ENCODE measurements at regions not wholly inside any gene's neighbourhood (a gene's known extent, or its start where the extent isn't known, plus 50 kb on each side); places are given as distances from the start of the nearest gene placed in this dataset.
"Not testable (repeated sequence)": the region's sequence is repeated elsewhere in the genome, so short reads cannot be mapped to it uniquely, and the experiment has no call there.

- no peak overlapping the region for H3K4me3 Mint-ChIP-seq
- H3K4me1 Mint-ChIP-seq (ENCODE audit: low read depth): no peaks in the 10 kb centered on the region
- no peak overlapping the region for H3K27ac Mint-ChIP-seq
- H3K27me3 Mint-ChIP-seq (ENCODE audit: low read depth): no peaks in the 10 kb centered on the region
- DNase-seq (no peak), ATAC-seq (no peak)
- POLR2A ChIA-PET: no interaction called here
- CTCF ChIA-PET: no interaction called here
- no peaks in the 10 kb centered on the region for H3K36me3 Mint-ChIP-seq (ENCODE audit: low read depth)
- H3K9me3 Mint-ChIP-seq (ENCODE audit: insufficient read depth): peaks cover 4% of the 10 kb centered on the region
These were observed 1120.1 kb upstream of the FAM98A start for GRCh38 chr2:34719206-34719605.

- peaks cover 14% of the 10 kb centered on the region for H3K9me3 Mint-ChIP-seq (ENCODE audit: insufficient read depth)
- no peak overlapping the region for H3K27ac Mint-ChIP-seq
- no peak overlapping the region for H3K4me3 Mint-ChIP-seq
- ChIA-PET POLR2A (no interaction called here), CTCF (no interaction called here)
- no peaks in the 10 kb centered on the region for H3K36me3 Mint-ChIP-seq (ENCODE audit: low read depth)
- ATAC-seq: no peak
- no peaks in the 10 kb centered on the region for H3K27me3 Mint-ChIP-seq (ENCODE audit: low read depth)
- H3K4me1 Mint-ChIP-seq (ENCODE audit: low read depth): no peaks in the 10 kb centered on the region
- no peak for DNase-seq
These were observed 1106.6 kb upstream of the FAM98A start for GRCh38 chr2:34705551-34706247.

- no peak overlapping the region for H3K27ac Mint-ChIP-seq
- ChIA-PET CTCF (no interaction called here), POLR2A (no interaction called here)
- H3K9me3 Mint-ChIP-seq (ENCODE audit: insufficient read depth): peaks cover 9% of the 10 kb centered on the region
- H3K36me3 Mint-ChIP-seq (ENCODE audit: low read depth): no peaks in the 10 kb centered on the region
- no peaks in the 10 kb centered on the region for H3K4me1 Mint-ChIP-seq (ENCODE audit: low read depth)
- no peaks in the 10 kb centered on the region for H3K27me3 Mint-ChIP-seq (ENCODE audit: low read depth)
- H3K4me3 Mint-ChIP-seq: no peak overlapping the region
- ATAC-seq: no peak
- DNase-seq: no peak
These were observed 1104.2 kb upstream of the FAM98A start for GRCh38 chr2:34703292-34703691.

GRCh38 chr2:34702391-34702790 lies 1103.3 kb upstream of the FAM98A start:
- POLR2A ChIA-PET; H3K27me3 Mint-ChIP-seq (ENCODE audit: low read depth); H3K4me3 Mint-ChIP-seq; DNase-seq; ATAC-seq; H3K36me3 Mint-ChIP-seq (ENCODE audit: low read depth); H3K27ac Mint-ChIP-seq; H3K4me1 Mint-ChIP-seq (ENCODE audit: low read depth); CTCF ChIA-PET; H3K9me3 Mint-ChIP-seq (ENCODE audit: insufficient read depth): not testable (repeated sequence)

GRCh38 chr2:34677591-34677990 lies 1078.5 kb upstream of the FAM98A start:
- H3K27ac Mint-ChIP-seq; H3K9me3 Mint-ChIP-seq (ENCODE audit: insufficient read depth); ATAC-seq; H3K36me3 Mint-ChIP-seq (ENCODE audit: low read depth); DNase-seq; H3K4me3 Mint-ChIP-seq; H3K27me3 Mint-ChIP-seq (ENCODE audit: low read depth); CTCF ChIA-PET; POLR2A ChIA-PET; H3K4me1 Mint-ChIP-seq (ENCODE audit: low read depth): not testable (repeated sequence)

GRCh38 chr2:34677119-34677531 lies 1078.0 kb upstream of the FAM98A start:
- DNase-seq; H3K27me3 Mint-ChIP-seq (ENCODE audit: low read depth); H3K4me3 Mint-ChIP-seq; H3K36me3 Mint-ChIP-seq (ENCODE audit: low read depth); POLR2A ChIA-PET; H3K4me1 Mint-ChIP-seq (ENCODE audit: low read depth); CTCF ChIA-PET; H3K9me3 Mint-ChIP-seq (ENCODE audit: insufficient read depth); H3K27ac Mint-ChIP-seq; ATAC-seq: not testable (repeated sequence)

GRCh38 chr2:34670482-34670881 lies 1071.4 kb upstream of the FAM98A start:
- H3K4me1 Mint-ChIP-seq (ENCODE audit: low read depth): no peaks in the 10 kb centered on the region

GRCh38 chr2:34666821-34667220 lies 1067.7 kb upstream of the FAM98A start:
- ChIA-PET CTCF (no interaction called here), POLR2A (no interaction called here)
- DNase-seq (no peak), ATAC-seq (no peak)
- H3K27ac Mint-ChIP-seq: no peak overlapping the region
- no peaks in the 10 kb centered on the region for H3K27me3 Mint-ChIP-seq (ENCODE audit: low read depth)
- no peaks in the 10 kb centered on the region for H3K4me1 Mint-ChIP-seq (ENCODE audit: low read depth)
- no peak overlapping the region for H3K4me3 Mint-ChIP-seq
- H3K36me3 Mint-ChIP-seq (ENCODE audit: low read depth): no peaks in the 10 kb centered on the region
- peaks cover 3% of the 10 kb centered on the region for H3K9me3 Mint-ChIP-seq (ENCODE audit: insufficient read depth)

More at GRCh38 chr2:34670482-34670881, 1071.4 kb upstream of the FAM98A start:
- H3K4me3 Mint-ChIP-seq: no peak overlapping the region
- DNase-seq: no peak
- CTCF ChIA-PET: no interaction called here
- H3K27me3 Mint-ChIP-seq (ENCODE audit: low read depth): no peaks in the 10 kb centered on the region
- no peaks in the 10 kb centered on the region for H3K9me3 Mint-ChIP-seq (ENCODE audit: insufficient read depth)
- H3K36me3 Mint-ChIP-seq (ENCODE audit: low read depth): no peaks in the 10 kb centered on the region
- POLR2A ChIA-PET: no interaction called here
- ATAC-seq: no peak
- no peak overlapping the region for H3K27ac Mint-ChIP-seq

- ChIA-PET CTCF (no interaction called here), POLR2A (no interaction called here)
- no peaks in the 10 kb centered on the region for H3K4me1 Mint-ChIP-seq (ENCODE audit: low read depth)
- DNase-seq (no peak), ATAC-seq (no peak)
- no peak overlapping the region for H3K27ac Mint-ChIP-seq
- no peaks in the 10 kb centered on the region for H3K36me3 Mint-ChIP-seq (ENCODE audit: low read depth)
- H3K4me3 Mint-ChIP-seq: no peak overlapping the region
- H3K27me3 Mint-ChIP-seq (ENCODE audit: low read depth): no peaks in the 10 kb centered on the region
- H3K9me3 Mint-ChIP-seq (ENCODE audit: insufficient read depth): peaks cover 3% of the 10 kb centered on the region
These were observed 1065.2 kb upstream of the FAM98A start for GRCh38 chr2:34664266-34664665.

GRCh38 chr2:34663314-34663713 lies 1064.2 kb upstream of the FAM98A start:
- ChIA-PET CTCF (no interaction called here), POLR2A (no interaction called here)
- Mint-ChIP-seq H3K27ac (no peak overlapping the region), H3K4me1 (ENCODE audit: low read depth) (no peaks in the 10 kb centered on the region), H3K9me3 (ENCODE audit: insufficient read depth) (peaks cover 3% of the 10 kb centered on the region), H3K4me3 (no peak overlapping the region), H3K36me3 (ENCODE audit: low read depth) (no peaks in the 10 kb centered on the region), H3K27me3 (ENCODE audit: low read depth) (no peaks in the 10 kb centered on the region)
- ATAC-seq (no peak), DNase-seq (no peak)

GRCh38 chr2:34660741-34661140 lies 1061.6 kb upstream of the FAM98A start:
- Mint-ChIP-seq H3K36me3 (ENCODE audit: low read depth) (no peaks in the 10 kb centered on the region), H3K27ac (no peak overlapping the region), H3K4me3 (no peak overlapping the region), H3K27me3 (ENCODE audit: low read depth) (no peaks in the 10 kb centered on the region), H3K4me1 (ENCODE audit: low read depth) (no peaks in the 10 kb centered on the region), H3K9me3 (ENCODE audit: insufficient read depth) (peaks cover 3% of the 10 kb centered on the region)
- ATAC-seq (no peak), DNase-seq (no peak)
- ChIA-PET CTCF (no interaction called here), POLR2A (no interaction called here)

- H3K9me3 Mint-ChIP-seq (ENCODE audit: insufficient read depth): no peaks in the 10 kb centered on the region
- ATAC-seq (no peak), DNase-seq (no peak)
- CTCF ChIA-PET: no interaction called here
- H3K4me3 Mint-ChIP-seq: no peak overlapping the region
- no peaks in the 10 kb centered on the region for H3K4me1 Mint-ChIP-seq (ENCODE audit: low read depth)
- no peaks in the 10 kb centered on the region for H3K36me3 Mint-ChIP-seq (ENCODE audit: low read depth)
- no peaks in the 10 kb centered on the region for H3K27me3 Mint-ChIP-seq (ENCODE audit: low read depth)
- H3K27ac Mint-ChIP-seq: no peak overlapping the region
- POLR2A ChIA-PET: no interaction called here
These were observed 1057.5 kb upstream of the FAM98A start for GRCh38 chr2:34656632-34657031.

- ATAC-seq (no peak), DNase-seq (no peak)
- Mint-ChIP-seq H3K4me3 (no peak overlapping the region), H3K9me3 (ENCODE audit: insufficient read depth) (peaks cover 17% of the 10 kb centered on the region), H3K27ac (no peak overlapping the region), H3K4me1 (ENCODE audit: low read depth) (no peaks in the 10 kb centered on the region), H3K36me3 (ENCODE audit: low read depth) (no peaks in the 10 kb centered on the region), H3K27me3 (ENCODE audit: low read depth) (no peaks in the 10 kb centered on the region)
- ChIA-PET CTCF (no interaction called here), POLR2A (no interaction called here)
These were observed 1053.5 kb upstream of the FAM98A start for GRCh38 chr2:34652636-34653035.

Data from activated CD8-positive, alpha-beta T cell treated with anti-CD3 and anti-CD28 coated beads, Interleukin-2, amount 10 ng/mL, durations not matched to agents 7 days and 5 days (primary cell).